ENCODE measurements at regions not wholly inside any gene's neighbourhood (a gene's known extent, or its start where the extent isn't known, plus 50 kb on each side); places are given as distances from the start of the nearest gene placed in this dataset.
"Not testable (repeated sequence)": the region's sequence is repeated elsewhere in the genome, so short reads cannot be mapped to it uniquely, and the experiment has no call there.

DNA sequence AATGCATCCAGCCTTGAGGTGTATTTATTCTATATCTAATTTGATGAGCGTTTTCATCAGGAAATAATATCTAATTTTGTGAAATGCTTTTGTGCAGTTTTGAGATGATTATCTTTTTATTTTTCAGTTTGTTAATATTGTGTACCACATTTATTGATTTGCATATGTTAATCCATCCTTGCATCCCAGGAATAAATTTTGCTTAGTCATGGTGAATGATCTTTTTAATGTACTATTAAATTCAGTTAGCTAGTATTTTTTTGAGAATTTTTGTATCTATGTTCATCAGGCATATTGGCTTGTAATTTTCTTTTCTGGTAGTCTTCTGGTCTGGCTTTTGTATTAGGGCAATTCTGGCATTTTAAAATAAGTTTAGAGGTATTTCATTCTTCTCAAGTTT lies 697.5 kb upstream of the ADGRL4 start:
- Mint-ChIP-seq H3K27ac (no peak overlapping the region), H3K4me1 (no peaks in the 10 kb centered on the region), H3K9me3 (peaks cover 19% of the 10 kb centered on the region), H3K36me3 (ENCODE audit: low read depth) (no peaks in the 10 kb centered on the region), H3K4me3 (no peak overlapping the region), H3K27me3 (no peaks in the 10 kb centered on the region)
- ChIA-PET POLR2A (no interaction called here), CTCF (no interaction called here)
- DNase-seq = no peak

DNA sequence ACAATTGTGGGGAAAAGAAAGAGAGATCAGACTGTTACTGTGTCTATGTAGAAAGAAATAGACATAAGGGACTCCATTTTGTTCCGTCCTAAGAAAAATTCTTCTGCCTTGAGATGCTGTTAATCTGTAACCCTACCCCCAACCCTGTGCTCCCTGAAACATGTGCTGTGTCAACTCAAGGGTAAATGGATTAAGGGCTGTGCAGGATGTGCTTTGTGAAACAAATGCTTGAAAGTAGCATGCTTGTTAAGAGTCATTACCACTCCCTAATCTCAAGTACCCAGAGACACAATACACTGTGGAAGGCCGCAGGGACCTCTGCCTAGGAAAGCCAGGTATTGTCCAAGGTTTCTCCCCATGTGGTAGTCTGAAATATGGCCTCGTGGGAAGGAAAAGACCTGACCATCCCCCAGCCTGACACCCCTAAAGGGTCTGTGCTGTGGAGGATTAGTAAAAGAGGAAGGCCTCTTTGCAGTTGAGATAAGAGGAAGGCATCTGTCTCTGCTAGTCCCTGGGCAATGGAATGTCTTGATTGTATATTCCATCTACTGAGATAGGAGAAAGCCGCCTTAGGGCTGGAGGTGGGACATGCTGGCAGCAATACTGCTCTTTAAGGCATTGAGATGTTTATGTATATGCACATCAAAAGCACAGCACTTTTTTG lies 695.9 kb upstream of the ADGRL4 start:
- H3K27me3 Mint-ChIP-seq; H3K27ac Mint-ChIP-seq; CTCF ChIA-PET; H3K36me3 Mint-ChIP-seq (ENCODE audit: low read depth); DNase-seq; H3K4me1 Mint-ChIP-seq; H3K4me3 Mint-ChIP-seq; POLR2A ChIA-PET: not testable (repeated sequence)
- H3K9me3 Mint-ChIP-seq = peaks cover 32% of the 10 kb centered on the region

DNA sequence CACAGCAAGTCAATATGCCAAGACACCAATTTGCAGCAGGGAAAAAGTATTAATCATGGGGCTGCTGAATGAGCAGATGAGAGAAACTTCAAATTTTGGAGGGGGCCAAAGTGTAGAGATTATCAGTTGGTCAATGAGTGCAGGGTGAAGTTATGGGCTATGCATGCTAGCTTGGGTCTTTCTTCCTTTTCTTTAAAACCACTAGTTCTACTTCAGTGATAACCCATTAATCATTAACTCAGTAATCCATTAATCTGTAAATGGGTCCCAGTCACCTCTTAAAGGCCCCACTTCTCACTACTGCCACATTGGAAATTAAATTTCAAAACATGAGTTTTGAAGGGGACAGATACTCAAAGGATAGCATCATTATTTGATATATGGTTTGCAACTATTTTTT lies 688.6 kb upstream of the ADGRL4 start:
- no peaks in the 10 kb centered on the region for H3K4me1 Mint-ChIP-seq
- no peaks in the 10 kb centered on the region for H3K36me3 Mint-ChIP-seq (ENCODE audit: low read depth)
- CTCF ChIA-PET = no interaction called here
- no peaks in the 10 kb centered on the region for H3K27me3 Mint-ChIP-seq
- H3K27ac Mint-ChIP-seq = no peak overlapping the region
- peaks cover 25% of the 10 kb centered on the region for H3K9me3 Mint-ChIP-seq
- no peak for DNase-seq
- H3K4me3 Mint-ChIP-seq = no peak overlapping the region
- POLR2A ChIA-PET = no interaction called here

DNA sequence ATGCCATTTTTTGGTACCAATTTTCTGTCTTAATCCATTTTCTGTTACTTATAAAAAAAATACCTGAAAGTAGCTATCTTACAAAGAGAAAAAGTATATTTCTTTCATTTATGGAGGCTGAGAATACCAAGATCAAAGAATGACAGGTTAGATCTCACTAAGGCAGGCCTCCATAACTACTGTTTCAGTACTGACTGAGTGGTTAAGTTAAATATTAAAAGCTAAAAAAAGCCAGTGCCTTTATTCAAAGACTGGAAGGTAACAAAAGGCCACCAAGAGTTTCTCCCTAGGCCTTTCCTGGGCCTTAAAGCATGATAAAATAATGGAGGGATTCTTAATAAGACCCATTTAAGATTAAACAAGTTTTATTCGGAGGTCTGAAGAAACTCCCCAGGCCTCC lies 687.7 kb upstream of the ADGRL4 start:
- ChIA-PET CTCF (no interaction called here), POLR2A (no interaction called here)
- H3K36me3 Mint-ChIP-seq (ENCODE audit: low read depth) = no peaks in the 10 kb centered on the region

DNA sequence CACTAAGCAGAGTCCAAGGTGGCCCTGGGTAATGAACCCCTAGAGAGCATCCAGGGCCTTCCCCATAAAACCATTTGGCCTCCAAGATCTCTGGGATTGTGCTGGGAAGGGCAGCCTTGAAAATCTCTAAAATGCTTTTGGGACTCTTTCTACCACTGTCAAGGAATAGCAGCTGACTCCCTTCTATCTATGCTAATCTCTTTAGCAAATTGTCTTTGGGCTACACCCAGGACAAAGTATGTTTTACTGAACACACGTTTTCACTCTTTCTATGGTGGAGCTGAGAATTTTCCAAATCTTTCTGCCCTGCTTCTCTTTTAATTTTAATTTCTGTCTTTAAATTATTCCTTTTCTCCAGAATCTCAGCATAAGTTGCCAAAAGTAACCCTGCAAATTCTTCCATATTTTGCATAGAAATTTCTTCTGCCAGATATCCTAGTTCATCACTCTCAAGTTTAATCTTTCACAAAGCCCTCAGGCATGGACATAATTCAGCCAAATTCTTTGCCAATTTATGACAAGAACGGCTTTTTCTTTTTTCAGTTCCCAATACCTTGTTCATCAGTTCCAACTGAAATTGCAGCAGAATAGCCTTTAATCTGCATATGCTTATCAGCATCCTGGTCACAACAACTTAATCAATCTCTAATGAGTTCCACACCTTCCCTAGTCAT lies 687.0 kb upstream of the ADGRL4 start:
- Mint-ChIP-seq H3K27ac (no peak overlapping the region), H3K4me1 (no peaks in the 10 kb centered on the region), H3K4me3 (no peak overlapping the region), H3K27me3 (no peaks in the 10 kb centered on the region), H3K36me3 (ENCODE audit: low read depth) (no peaks in the 10 kb centered on the region), H3K9me3 (peaks cover 13% of the 10 kb centered on the region)
- CTCF ChIA-PET = no interaction called here
- POLR2A ChIA-PET = no interaction called here
- DNase-seq = no peak

More for the DNA sequence above, 687.7 kb upstream of the ADGRL4 start:
- Mint-ChIP-seq H3K4me1 (no peaks in the 10 kb centered on the region), H3K27me3 (no peaks in the 10 kb centered on the region), H3K4me3 (no peak overlapping the region), H3K27ac (no peak overlapping the region), H3K9me3 (peaks cover 19% of the 10 kb centered on the region)
- no peak for DNase-seq

DNA sequence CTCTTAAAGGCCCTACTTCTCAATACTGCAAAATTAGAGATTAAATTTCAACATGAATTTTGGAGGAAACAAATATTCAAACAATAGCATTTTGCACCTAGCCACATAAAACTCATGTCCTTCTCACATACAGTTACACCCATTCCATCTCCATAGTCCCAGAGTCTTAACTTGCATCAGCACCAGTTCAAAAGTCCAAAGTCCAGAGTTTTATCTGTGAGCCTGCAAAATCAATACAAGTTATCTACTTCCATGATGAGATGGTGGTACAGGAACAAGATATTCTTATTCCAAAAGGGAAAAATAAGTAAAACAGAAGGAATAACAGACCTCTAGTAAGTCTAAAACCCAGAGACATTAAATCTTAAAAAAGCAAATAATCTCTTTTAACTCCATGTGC lies 686.0 kb upstream of the ADGRL4 start:
- POLR2A ChIA-PET = no interaction called here
- H3K4me3 Mint-ChIP-seq = no peak overlapping the region
- no peak overlapping the region for H3K27ac Mint-ChIP-seq
- CTCF ChIA-PET = no interaction called here
- no peaks in the 10 kb centered on the region for H3K4me1 Mint-ChIP-seq
- DNase-seq = no peak
- no peaks in the 10 kb centered on the region for H3K27me3 Mint-ChIP-seq
- no peaks in the 10 kb centered on the region for H3K36me3 Mint-ChIP-seq (ENCODE audit: low read depth)
- peaks cover 5% of the 10 kb centered on the region for H3K9me3 Mint-ChIP-seq

DNA sequence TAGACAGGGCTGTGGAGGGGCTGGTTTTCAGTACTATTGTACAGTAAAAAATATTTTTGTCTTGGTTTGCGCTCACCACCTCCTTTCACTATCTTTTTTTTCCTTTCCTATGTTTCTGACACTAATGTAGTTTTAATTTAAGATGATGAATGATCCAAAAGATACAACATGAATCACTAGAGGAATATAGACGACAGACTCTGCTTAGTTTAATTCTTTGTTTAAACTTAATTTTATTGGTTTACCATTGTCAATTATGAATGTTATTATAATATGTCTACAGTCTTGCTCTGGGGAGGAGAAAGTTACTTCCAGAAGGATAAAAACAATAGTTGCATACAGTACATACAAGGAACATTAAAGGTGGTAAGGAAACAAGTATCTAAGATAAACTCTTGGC lies 682.4 kb upstream of the ADGRL4 start:
- Mint-ChIP-seq H3K27me3 (no peaks in the 10 kb centered on the region), H3K36me3 (ENCODE audit: low read depth) (no peaks in the 10 kb centered on the region), H3K4me3 (no peak overlapping the region), H3K27ac (no peak overlapping the region), H3K9me3 (peaks cover 4% of the 10 kb centered on the region), H3K4me1 (no peaks in the 10 kb centered on the region)
- no peak for DNase-seq
- ChIA-PET CTCF (no interaction called here), POLR2A (no interaction called here)

DNA sequence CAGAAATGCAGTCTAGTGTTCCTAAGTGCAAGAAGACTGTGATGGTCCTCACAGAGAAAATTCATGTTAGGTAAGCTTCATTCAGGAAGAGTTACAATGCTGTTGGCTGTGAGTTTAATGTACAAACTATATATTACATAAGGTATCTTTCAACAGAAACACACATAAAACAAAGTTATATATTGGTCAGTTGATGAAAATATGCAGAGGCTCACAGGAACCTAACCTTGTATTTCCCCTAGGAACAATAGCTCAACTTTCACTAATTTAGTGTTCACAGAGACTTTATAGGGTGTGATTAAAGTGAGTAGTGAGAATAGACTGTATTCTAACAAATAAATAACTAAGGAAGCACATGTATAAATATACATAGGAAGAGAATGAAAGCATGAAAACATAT lies 676.9 kb upstream of the ADGRL4 start:
- Mint-ChIP-seq H3K36me3 (ENCODE audit: low read depth) (no peaks in the 10 kb centered on the region), H3K27ac (no peak overlapping the region), H3K27me3 (no peaks in the 10 kb centered on the region), H3K4me3 (no peak overlapping the region), H3K9me3 (peaks cover 11% of the 10 kb centered on the region), H3K4me1 (no peaks in the 10 kb centered on the region)
- POLR2A ChIA-PET = no interaction called here
- DNase-seq = no peak
- CTCF ChIA-PET = no interaction called here

DNA sequence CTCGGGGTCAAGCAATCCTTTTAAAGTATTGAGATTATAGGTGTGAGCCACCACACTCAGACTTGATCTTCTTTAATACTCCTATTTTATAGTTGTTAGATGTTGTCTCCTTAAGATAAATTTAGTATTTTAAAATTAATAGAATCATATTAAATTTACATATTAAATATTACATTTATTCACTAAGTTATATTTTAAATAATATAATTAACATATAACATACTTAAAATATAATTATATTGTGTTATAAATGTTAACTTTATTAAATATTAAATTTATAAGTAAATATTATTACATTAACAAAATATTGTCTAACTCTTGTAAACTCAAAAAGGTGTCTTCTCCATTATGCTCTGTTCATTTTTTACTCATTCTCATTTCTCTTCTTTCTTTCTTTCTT lies 675.9 kb upstream of the ADGRL4 start:
- no peaks in the 10 kb centered on the region for H3K36me3 Mint-ChIP-seq (ENCODE audit: low read depth)
- no peaks in the 10 kb centered on the region for H3K27me3 Mint-ChIP-seq
- peaks cover 11% of the 10 kb centered on the region for H3K9me3 Mint-ChIP-seq
- ChIA-PET CTCF (no interaction called here), POLR2A (no interaction called here)
- no peak for DNase-seq
- no peak overlapping the region for H3K27ac Mint-ChIP-seq
- no peaks in the 10 kb centered on the region for H3K4me1 Mint-ChIP-seq
- H3K4me3 Mint-ChIP-seq = no peak overlapping the region

DNA sequence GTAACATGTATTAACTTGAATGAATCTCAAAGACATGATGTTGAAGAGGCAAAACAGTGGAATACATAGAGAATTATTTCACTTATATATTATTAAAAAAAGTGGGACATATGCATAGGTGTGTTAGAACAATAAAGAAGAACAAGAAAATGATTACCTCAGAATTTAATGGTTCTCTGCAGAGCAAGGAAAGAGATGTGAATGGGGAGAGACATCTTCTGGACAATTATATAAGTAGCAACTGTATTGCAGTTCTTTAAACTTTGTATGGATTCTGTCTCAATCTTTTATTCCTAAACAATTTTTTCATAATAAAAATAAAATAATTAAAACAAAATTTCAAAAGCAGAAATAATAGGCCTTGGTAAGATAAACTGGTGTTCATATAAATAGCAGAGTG lies 674.9 kb upstream of the ADGRL4 start:
- no peak for DNase-seq

DNA sequence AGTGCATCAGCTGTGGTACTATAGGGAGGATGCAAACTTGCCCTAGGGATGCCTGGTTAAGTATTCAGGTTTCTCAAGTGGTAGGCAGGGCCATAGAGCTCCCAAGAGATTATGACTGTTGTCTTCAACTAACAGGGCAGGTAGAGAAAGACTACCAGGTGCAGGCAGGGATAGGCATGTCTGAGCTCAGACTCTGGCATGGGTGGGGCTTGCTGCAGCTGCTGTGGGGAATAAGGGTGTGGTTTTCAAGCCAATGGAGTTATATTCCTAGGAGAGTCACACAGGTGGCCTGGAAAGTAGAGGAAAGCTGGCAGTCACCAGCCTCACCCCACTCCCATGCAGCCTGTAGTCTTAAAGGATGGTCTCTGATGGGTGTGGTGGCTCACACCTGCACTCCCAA lies 673.4 kb upstream of the ADGRL4 start:
- Mint-ChIP-seq H3K27me3 (no peaks in the 10 kb centered on the region), H3K36me3 (ENCODE audit: low read depth) (no peaks in the 10 kb centered on the region), H3K4me1 (no peaks in the 10 kb centered on the region), H3K4me3 (no peak overlapping the region), H3K27ac (no peak overlapping the region), H3K9me3 (peaks cover 8% of the 10 kb centered on the region)
- no peak for DNase-seq
- POLR2A ChIA-PET = no interaction called here
- CTCF ChIA-PET = no interaction called here

More for the DNA sequence above, 674.9 kb upstream of the ADGRL4 start:
- Mint-ChIP-seq H3K9me3 (peaks cover 8% of the 10 kb centered on the region), H3K27ac (no peak overlapping the region), H3K4me3 (no peak overlapping the region), H3K27me3 (no peaks in the 10 kb centered on the region), H3K36me3 (ENCODE audit: low read depth) (no peaks in the 10 kb centered on the region), H3K4me1 (no peaks in the 10 kb centered on the region)
- POLR2A ChIA-PET = interaction anchor here (0.6 kb wide), 1 partner anchor 32 kb away, joined by 3 read pairs; no protein-coding TSS in a partner anchor
- CTCF ChIA-PET = no interaction called here

DNA sequence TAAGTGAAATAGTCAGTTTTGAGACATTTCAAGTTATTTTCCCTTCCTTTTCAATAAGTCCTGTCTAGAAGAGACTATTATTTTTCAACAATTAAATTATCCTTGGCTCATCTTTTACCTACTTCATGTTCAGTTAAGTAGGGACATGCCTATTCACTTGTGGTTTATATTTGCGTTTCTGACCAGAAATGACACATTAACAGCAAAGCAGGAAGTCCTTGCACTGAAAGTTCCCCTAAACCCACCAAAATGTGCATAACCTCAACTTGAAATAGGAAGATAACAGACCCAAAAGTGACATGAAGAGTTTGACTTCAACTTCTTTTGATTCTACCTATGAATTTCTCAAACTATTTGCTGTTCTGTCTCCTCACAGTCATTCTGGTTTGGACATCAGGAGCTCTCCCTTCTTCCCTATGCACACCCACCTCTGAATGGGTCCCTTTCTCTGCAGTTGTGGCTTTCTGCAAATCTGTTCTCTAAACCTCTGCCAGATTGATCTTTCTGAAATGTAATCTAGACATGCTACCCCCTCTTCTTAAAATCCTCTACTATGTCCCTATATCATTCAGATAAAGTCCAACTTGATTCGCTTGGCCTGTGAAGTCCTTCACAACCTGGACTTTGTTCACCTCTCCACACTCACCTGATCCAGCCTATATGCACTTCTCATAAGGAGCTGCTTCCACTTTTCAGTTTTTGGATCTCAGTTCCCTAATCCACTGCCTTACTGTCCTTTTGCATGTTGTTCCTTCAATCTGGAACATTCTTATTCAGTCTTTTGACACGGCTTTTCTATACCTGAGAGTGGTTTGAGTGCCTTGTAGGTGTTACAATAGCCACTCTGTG lies 661.5 kb upstream of the ADGRL4 start:
- no peaks in the 10 kb centered on the region for H3K27me3 Mint-ChIP-seq
- no peaks in the 10 kb centered on the region for H3K36me3 Mint-ChIP-seq (ENCODE audit: low read depth)
- ChIA-PET POLR2A (no interaction called here), CTCF (no interaction called here)
- no peaks in the 10 kb centered on the region for H3K4me1 Mint-ChIP-seq
- no peak overlapping the region for H3K27ac Mint-ChIP-seq
- H3K4me3 Mint-ChIP-seq = no peak overlapping the region
- no peaks in the 10 kb centered on the region for H3K9me3 Mint-ChIP-seq
- no peak for DNase-seq

DNA sequence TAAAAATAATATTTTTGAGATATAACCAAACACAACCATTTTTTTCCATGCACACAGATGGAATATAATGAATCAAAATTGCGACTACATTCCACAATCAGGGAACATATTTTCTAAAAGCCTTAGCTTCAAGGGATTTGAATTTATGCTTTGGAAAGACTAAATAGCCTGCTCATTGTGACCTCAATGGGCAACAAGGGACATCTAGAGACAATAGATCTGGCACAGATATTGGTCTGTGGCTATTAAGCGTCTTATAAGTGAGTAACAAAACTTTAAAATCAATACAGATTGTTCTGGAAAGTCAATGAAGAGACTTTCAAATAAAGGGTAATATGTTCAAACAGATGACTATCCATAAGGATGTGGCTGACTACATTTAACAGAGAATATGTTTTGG lies 660.6 kb upstream of the ADGRL4 start:
- ChIA-PET CTCF (no interaction called here), POLR2A (no interaction called here)
- Mint-ChIP-seq H3K27me3 (no peaks in the 10 kb centered on the region), H3K9me3 (no peaks in the 10 kb centered on the region), H3K36me3 (ENCODE audit: low read depth) (no peaks in the 10 kb centered on the region), H3K27ac (no peak overlapping the region), H3K4me3 (no peak overlapping the region), H3K4me1 (no peaks in the 10 kb centered on the region)
- no peak for DNase-seq

DNA sequence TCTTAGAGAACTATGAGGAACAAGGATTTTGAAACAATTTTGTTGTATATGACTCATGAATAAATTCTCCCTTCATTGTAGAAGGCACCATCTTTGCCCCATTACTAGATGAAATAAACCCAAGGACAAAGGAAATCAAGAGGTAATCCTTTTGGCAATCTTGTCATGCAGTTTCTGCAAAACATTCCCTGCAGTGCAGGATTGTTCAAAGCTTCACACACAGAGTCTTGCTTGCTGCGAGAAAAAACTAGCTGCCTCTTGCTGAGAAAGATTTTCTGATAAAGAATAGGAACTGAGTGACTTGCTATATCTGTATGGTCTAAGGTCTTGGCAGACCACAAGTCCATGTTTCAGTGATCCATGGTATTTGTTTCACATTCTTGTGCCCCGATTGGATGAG lies 657.4 kb upstream of the ADGRL4 start:
- H3K27ac Mint-ChIP-seq = no peak overlapping the region
- H3K36me3 Mint-ChIP-seq (ENCODE audit: low read depth) = no peaks in the 10 kb centered on the region
- CTCF ChIA-PET = no interaction called here
- H3K4me3 Mint-ChIP-seq = no peak overlapping the region
- no peak for DNase-seq
- H3K27me3 Mint-ChIP-seq = no peaks in the 10 kb centered on the region
- POLR2A ChIA-PET = no interaction called here
- H3K9me3 Mint-ChIP-seq = no peaks in the 10 kb centered on the region
- no peaks in the 10 kb centered on the region for H3K4me1 Mint-ChIP-seq
